ENCODE measurements at regions not wholly inside any gene's neighbourhood (a gene's known extent, or its start where the extent isn't known, plus 50 kb on each side); places are given as distances from the start of the nearest gene placed in this dataset.

- TF ChIP-seq, protein P1, sequence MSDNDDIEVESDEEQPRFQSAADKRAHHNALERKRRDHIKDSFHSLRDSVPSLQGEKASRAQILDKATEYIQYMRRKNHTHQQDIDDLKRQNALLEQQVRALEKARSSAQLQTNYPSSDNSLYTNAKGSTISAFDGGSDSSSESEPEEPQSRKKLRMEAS (IDR thresholded peaks at IDR 0.05): no peak
- no peak for TF ChIP-seq NFIC (IDR thresholded peaks at IDR 0.05)
Measured at GRCh38 chr5:85681871-85682270, 935.9 kb upstream of the COX7C start.
